DOHH2 (cell line): ENCODE measurements at regions not wholly inside any gene's neighbourhood (a gene's known extent, or its start where the extent isn't known, plus 50 kb on each side); places are given as distances from the start of the nearest gene placed in this dataset.

Source experiments
- EZH2phosphoT487 ChIP-seq: fragments of 200-600 bp; sonication (generic); IDR thresholded peaks from 2 replicates; pipeline ENCODE4 v1.6.1; 2017; ENCODE audit warnings: borderline replicate concordance, mild to moderate bottlenecking, antibody characterized with exemption, low read length, moderate library complexity, mixed read lengths
- TF ChIP-seq, protein P1 (sequence below): fragments of 200-600 bp; sonication (generic); IDR thresholded peaks from one replicate; pipeline ENCODE4 v1.5.1; 2014; ENCODE audit warnings: antibody characterized with exemption, mild to moderate bottlenecking, low read depth, low read length; ENCODE audit not compliant: poor library complexity, severe bottlenecking

DNA sequence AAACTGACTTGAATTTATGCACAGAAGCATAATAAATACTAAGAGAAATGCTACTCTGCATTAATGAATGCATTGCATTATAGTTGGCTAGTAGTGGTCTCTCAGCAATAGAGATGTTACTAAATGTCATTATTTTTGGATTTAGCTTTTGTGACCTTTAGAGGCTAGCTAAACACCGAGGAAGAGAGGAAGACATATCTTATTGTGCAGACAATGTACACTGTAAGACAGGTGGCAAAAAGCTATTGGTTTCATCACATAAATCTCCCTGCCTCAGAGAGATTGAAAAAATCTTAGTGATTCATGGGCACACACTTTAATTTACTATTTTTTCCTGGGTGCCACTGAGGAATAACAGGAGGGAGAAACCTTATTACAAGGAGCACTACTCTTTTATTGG lies 435.9 kb downstream of the TMEM232 start:
- TF ChIP-seq, protein P1, sequence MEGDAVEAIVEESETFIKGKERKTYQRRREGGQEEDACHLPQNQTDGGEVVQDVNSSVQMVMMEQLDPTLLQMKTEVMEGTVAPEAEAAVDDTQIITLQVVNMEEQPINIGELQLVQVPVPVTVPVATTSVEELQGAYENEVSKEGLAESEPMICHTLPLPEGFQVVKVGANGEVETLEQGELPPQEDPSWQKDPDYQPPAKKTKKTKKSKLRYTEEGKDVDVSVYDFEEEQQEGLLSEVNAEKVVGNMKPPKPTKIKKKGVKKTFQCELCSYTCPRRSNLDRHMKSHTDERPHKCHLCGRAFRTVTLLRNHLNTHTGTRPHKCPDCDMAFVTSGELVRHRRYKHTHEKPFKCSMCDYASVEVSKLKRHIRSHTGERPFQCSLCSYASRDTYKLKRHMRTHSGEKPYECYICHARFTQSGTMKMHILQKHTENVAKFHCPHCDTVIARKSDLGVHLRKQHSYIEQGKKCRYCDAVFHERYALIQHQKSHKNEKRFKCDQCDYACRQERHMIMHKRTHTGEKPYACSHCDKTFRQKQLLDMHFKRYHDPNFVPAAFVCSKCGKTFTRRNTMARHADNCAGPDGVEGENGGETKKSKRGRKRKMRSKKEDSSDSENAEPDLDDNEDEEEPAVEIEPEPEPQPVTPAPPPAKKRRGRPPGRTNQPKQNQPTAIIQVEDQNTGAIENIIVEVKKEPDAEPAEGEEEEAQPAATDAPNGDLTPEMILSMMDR = no peak
- no peak for TF ChIP-seq EZH2phosphoT487
